Hepatocyte (in vitro differentiated cells): ENCODE measurements at regions not wholly inside any gene's neighbourhood (a gene's known extent, or its start where the extent isn't known, plus 50 kb on each side); places are given as distances from the start of the nearest gene placed in this dataset.

Source experiments
- DNase-seq: peaks from one replicate; pipeline ENCODE4 v3.0.0-alpha.2; 2016; ENCODE audit warnings: low spot score
- H2AFZ ChIP-seq: fragments of 200-600 bp; sonication (generic); 2 replicates; pipeline ENCODE4 v1.6.0; 2016; ENCODE audit warnings: antibody characterized with exemption, mild to moderate bottlenecking
- H3K27ac ChIP-seq: fragments of 200-600 bp; sonication (generic); 2 replicates; pipeline ENCODE4 v1.5.1; 2016; ENCODE audit warnings: mild to moderate bottlenecking
- H3K27me3 ChIP-seq: fragments of 200-600 bp; sonication (generic); 2 replicates; pipeline ENCODE4 v1.6.1; 2016
- H3K36me3 ChIP-seq: fragments of 200-600 bp; sonication (generic); replicated peaks from 2 replicates; pipeline ENCODE4 v1.5.1; 2016; ENCODE audit warnings: low read depth; ENCODE audit not compliant: insufficient read depth
- H3K4me1 ChIP-seq: fragments of 200-600 bp; sonication (generic); 2 replicates; pipeline ENCODE4 v1.5.1; 2016; ENCODE audit warnings: mild to moderate bottlenecking, moderate library complexity; ENCODE audit not compliant: insufficient read depth
- H3K4me2 ChIP-seq: fragments of 200-600 bp; sonication (generic); 2 replicates; pipeline ENCODE4 v1.6.0; 2016
- H3K4me3 ChIP-seq: fragments of 200-600 bp; sonication (generic); 2 replicates; pipeline ENCODE4 v1.5.1; 2016; ENCODE audit warnings: mild to moderate bottlenecking
- H3K79me2 ChIP-seq: fragments of 200-600 bp; sonication (generic); 2 replicates; pipeline ENCODE4 v1.6.0; 2017; ENCODE audit warnings: mild to moderate bottlenecking
- H3K9me2 ChIP-seq: fragments of 200-600 bp; sonication (generic); replicated peaks from 2 replicates; pipeline ENCODE4 v1.6.0; 2017; ENCODE audit warnings: mild to moderate bottlenecking; ENCODE audit not compliant: insufficient read depth
- H3K9me3 ChIP-seq: fragments of 200-600 bp; sonication (generic); 2 replicates; pipeline ENCODE4 v1.5.1; 2016; ENCODE audit warnings: low read depth, mild to moderate bottlenecking
- H4K20me1 ChIP-seq: fragments of 200-600 bp; sonication (generic); 2 replicates; pipeline ENCODE4 v1.6.0; 2016; ENCODE audit warnings: mild to moderate bottlenecking; ENCODE audit not compliant: insufficient read depth, poor library complexity, severe bottlenecking
- EZH2 ChIP-seq: fragments of 200-600 bp; sonication (generic); IDR thresholded peaks from 2 replicates; pipeline ENCODE4 v1.6.1; 2016; ENCODE audit warnings: antibody characterized with exemption, mild to moderate bottlenecking, borderline replicate concordance
- EZH2phosphoT487 ChIP-seq: fragments of 200-600 bp; sonication (generic); IDR thresholded peaks from one replicate; pipeline ENCODE4 v1.6.1; 2018; ENCODE audit warnings: antibody characterized with exemption, mild to moderate bottlenecking, low read depth, moderate library complexity; ENCODE audit not compliant: unreplicated experiment, severe bottlenecking
- WGBS: methylation state at CpG from one replicate; pipeline ENCODE4 v1.1.6; 2016; ENCODE audit warnings: low lambda C conversion rate; ENCODE audit errors: missing lambda C conversion rate; 5-methylcytosine and 5-hydroxymethylcytosine counted together
- TF ChIP-seq, protein P1 (sequence below): fragments of 200-600 bp; sonication (generic); IDR thresholded peaks from 2 replicates; pipeline ENCODE4 v1.5.1; 2016; ENCODE audit warnings: antibody characterized with exemption, mild to moderate bottlenecking; ENCODE audit not compliant: poor library complexity

GRCh38 chr1:67482733-67483482 lies 52.7 kb upstream of the SERBP1 start:
- no peaks in the 10 kb centered on the region for H3K79me2 ChIP-seq
- no peaks in the 10 kb centered on the region for H3K9me3 ChIP-seq
- H3K4me3 ChIP-seq: no peak overlapping the region
- no peaks in the 10 kb centered on the region for H3K9me2 ChIP-seq
- no peaks in the 10 kb centered on the region for H3K36me3 ChIP-seq
- DNase-seq: no peak
- TF ChIP-seq, protein P1, sequence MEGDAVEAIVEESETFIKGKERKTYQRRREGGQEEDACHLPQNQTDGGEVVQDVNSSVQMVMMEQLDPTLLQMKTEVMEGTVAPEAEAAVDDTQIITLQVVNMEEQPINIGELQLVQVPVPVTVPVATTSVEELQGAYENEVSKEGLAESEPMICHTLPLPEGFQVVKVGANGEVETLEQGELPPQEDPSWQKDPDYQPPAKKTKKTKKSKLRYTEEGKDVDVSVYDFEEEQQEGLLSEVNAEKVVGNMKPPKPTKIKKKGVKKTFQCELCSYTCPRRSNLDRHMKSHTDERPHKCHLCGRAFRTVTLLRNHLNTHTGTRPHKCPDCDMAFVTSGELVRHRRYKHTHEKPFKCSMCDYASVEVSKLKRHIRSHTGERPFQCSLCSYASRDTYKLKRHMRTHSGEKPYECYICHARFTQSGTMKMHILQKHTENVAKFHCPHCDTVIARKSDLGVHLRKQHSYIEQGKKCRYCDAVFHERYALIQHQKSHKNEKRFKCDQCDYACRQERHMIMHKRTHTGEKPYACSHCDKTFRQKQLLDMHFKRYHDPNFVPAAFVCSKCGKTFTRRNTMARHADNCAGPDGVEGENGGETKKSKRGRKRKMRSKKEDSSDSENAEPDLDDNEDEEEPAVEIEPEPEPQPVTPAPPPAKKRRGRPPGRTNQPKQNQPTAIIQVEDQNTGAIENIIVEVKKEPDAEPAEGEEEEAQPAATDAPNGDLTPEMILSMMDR: no peak
- TF ChIP-seq EZH2phosphoT487 (no peak), EZH2 (no peak)
- H4K20me1 ChIP-seq: no peaks in the 10 kb centered on the region
- no peak overlapping the region for H3K27ac ChIP-seq
- WGBS: 83% methylated on average over 7 of the region's 7 CpGs
- peaks cover 5% of the 10 kb centered on the region for H3K4me1 ChIP-seq
- no peak overlapping the region for H2AFZ ChIP-seq
- H3K27me3 ChIP-seq: no peaks in the 10 kb centered on the region
- H3K4me2 ChIP-seq: no peak overlapping the region

DNA sequence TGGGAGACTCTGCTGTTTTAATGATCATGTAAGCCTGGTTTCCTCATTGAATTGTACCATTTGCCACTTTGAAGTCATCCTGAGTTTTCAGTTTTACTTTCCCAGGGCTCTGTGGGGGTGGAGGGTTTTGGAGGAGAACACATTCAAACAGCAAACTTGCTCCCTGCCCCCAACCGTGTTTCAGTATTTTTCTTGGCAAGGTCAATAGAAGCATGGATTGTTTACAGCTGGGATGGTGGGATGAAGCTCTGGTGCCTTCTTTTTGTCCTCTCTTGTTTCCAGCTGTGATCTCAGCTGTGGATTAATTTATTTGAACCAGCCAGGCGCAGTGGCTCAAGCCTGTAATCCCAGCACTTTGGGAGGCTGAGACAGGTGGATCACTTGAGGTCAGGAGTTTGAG lies 54.3 kb upstream of the SERBP1 start:
- Histone ChIP-seq H3K4me1 (peaks cover 1% of the 10 kb centered on the region), H3K27ac (no peak overlapping the region), H3K27me3 (no peaks in the 10 kb centered on the region), H3K9me3 (no peaks in the 10 kb centered on the region), H3K4me3 (no peak overlapping the region), H4K20me1 (no peaks in the 10 kb centered on the region), H3K79me2 (no peaks in the 10 kb centered on the region), H3K36me3 (no peaks in the 10 kb centered on the region), H3K4me2 (no peak overlapping the region), H2AFZ (no peak overlapping the region), H3K9me2 (no peaks in the 10 kb centered on the region)
- DNase-seq: no peak
- TF ChIP-seq EZH2: no peak
- TF ChIP-seq, protein P1: no peak
- TF ChIP-seq EZH2phosphoT487: no peak
- 59% methylated on average over 2 of the region's 2 CpGs for WGBS

DNA sequence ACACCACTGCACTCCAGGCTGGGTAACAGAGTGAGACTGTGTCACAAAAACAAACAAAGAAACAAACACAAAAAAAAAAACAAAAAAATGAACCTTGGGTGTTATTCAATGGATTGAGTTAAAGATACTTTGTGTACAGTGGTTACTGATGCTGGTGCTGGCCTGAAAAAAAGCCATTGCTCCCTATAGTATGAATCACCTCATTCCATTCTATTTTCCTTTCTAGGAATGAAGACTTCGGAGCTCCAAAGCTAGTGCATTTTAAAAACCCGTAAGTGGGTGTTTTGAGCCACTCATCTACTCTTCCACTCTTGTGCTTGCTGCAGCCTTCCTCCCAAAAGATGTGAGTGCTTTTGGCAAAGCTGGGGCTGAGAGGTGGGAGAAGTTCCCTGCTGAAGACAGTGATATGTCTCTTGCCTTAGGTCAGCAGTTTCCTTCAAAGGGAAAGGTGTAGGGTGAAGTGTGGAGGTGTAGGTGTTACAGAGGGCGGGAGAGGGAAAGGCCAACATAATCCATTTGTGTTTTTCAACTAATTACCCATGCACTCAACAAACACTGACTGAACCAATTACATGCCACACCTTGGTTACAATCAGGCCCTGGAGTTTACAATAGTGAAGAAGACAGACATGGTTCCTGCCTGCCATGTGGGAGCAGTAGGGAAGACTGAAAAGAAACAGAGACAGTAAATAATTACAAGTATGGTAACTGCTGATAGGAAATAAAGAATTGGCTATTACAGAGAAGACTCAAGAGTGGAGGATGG lies 55.0 kb upstream of the SERBP1 start:
- Histone ChIP-seq H2AFZ (no peak overlapping the region), H3K27ac (no peak overlapping the region), H3K9me2 (no peaks in the 10 kb centered on the region), H4K20me1 (no peaks in the 10 kb centered on the region), H3K27me3 (no peaks in the 10 kb centered on the region), H3K79me2 (no peaks in the 10 kb centered on the region), H3K4me1 (no peaks in the 10 kb centered on the region), H3K4me2 (no peak overlapping the region), H3K36me3 (no peaks in the 10 kb centered on the region), H3K9me3 (no peaks in the 10 kb centered on the region), H3K4me3 (no peak overlapping the region)
- DNase-seq: no peak
- no peak for TF ChIP-seq EZH2phosphoT487
- no peak for TF ChIP-seq EZH2
- TF ChIP-seq, protein P1: no peak
- 74% methylated on average over 3 of the region's 3 CpGs for WGBS
